Skeletal muscle cell (primary cell): ENCODE measurements at regions not wholly inside any gene's neighbourhood (a gene's known extent, or its start where the extent isn't known, plus 50 kb on each side); places are given as distances from the start of the nearest gene placed in this dataset.
"Not testable (repeated sequence)": the region's sequence is repeated elsewhere in the genome, so short reads cannot be mapped to it uniquely, and the experiment has no call there.

Experiments used
- DNase-seq: peaks from one replicate; pipeline ENCODE4 v3.0.0-alpha.2; 2010; ENCODE audit warnings: low read depth
- H3K4me3 ChIP-seq: 2 replicates; pipeline ENCODE4 v1.5.1; 2011; ENCODE audit warnings: low read depth, mild to moderate bottlenecking, control low read depth, low read length, moderate library complexity

DNA sequence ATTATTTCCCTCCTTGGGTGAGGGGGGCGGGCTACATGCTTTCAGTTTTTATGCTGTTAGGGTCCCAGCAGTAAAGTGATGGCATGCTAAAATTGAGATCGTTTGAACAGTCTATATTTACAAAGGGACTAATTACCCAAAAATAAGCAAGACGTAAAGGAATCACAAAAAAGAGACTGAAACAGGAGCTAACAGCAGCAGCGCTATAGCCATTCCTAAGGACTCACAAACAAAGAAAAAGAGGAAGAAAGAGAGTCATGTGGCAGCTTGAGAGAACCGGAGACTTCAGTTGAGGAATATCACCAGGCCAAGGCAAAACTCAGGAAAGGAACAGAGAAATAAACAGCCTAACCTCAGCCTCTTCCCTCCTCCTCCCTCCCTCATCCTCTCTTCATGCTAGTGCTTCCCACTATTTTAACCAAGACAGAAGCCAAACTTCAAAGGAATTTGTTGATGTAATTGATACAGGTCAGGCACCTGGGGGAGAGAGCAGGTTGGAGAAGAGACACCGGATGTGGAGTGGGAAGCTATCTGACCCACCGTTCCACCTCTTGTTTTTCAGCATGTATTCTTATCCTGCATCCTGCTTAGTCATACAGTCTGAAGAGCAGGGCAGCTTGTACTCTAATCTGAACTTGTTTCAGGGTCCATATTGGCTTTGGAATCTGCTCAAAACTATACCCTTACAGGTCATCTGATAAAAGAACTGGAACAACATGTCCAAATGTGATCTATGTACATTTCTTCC lies 383.7 kb downstream of the NAF1 start:
- DNase-seq: no peak
- no peak overlapping the region for H3K4me3 ChIP-seq

DNA sequence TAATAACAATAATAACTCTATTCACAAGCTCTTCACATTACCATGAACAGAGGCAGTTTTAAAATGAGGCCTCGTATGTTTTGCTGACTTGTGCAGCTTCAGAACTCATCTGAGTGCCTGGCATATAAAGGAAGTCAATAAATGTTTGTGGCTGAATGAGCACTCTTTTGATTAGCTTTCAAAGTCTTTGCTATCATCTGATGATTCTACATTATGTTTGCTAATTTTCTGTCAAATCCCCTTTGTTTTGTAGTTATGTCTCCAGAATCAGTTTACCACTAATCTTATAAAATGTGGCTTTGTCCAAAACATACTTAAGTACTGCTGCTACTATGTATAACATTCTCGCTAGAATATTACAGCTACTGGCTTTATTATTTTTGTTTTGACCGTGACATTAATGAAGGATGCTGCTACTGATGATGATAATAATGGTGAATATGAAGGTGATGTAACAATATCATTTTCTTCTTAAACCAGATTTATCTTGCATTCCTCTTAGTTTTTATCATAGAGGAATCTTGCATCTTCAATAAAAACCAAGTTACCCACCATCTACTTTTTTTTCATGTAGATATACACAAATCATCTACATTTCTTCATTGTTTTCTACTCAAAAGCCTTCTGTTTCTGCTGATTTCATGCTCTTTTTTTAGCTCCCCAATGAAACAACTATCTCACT lies 384.5 kb downstream of the NAF1 start:
- H3K4me3 ChIP-seq: no peak overlapping the region
- DNase-seq: no peak

DNA sequence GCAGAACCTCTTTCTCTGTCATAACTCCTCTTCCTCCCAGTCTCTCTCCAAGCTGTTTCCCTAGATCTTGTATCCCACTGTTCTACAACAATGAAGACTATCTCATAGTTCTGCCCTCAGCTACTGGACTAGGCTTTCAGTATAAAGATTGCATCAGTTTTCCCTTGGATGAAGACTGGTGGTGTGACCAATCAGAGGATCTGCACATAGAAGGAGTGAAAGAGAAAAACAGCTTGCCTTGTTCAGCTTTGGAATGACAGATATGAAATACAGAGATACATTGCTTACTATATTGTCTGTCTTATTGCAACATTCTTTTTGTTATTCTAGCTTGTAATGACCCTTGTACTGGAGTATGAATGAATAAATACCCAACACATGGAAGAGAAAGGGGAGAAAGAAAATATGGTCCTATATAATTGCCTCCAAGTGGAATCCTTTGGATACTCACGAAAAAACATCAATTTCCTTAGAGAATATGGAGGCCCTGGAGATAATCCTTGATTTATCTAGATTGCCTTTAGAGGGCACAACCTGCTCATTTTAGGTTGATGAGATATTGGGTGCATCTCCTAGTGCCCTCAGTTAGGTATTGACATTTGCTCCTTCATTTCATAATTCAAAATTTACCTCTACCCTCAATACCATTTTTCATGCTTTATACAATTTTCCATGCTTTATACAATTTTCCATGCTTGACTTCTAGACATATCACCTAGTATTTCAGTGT lies 395.8 kb downstream of the NAF1 start:
- no peak overlapping the region for H3K4me3 ChIP-seq
- DNase-seq: no peak

DNA sequence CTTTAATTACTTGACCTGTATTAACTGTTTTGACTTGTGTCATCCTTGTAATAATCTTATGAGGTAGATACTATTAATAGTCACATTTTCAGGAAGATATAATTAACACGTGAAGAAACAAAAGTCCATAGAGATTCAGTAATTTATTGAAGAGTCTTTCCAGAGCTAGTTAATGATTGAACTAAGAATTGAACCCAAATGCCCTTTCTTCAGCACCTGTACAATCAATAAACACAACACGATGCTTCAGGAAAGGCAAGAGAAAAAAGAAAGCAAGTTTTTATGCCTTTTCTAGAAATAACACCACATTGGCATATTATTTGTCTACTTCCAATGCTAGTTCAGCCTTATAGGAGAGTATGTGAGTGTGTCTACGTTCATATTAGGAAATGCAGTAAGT lies 399.6 kb downstream of the NAF1 start:
- H3K4me3 ChIP-seq: no peak overlapping the region
- no peak for DNase-seq

DNA sequence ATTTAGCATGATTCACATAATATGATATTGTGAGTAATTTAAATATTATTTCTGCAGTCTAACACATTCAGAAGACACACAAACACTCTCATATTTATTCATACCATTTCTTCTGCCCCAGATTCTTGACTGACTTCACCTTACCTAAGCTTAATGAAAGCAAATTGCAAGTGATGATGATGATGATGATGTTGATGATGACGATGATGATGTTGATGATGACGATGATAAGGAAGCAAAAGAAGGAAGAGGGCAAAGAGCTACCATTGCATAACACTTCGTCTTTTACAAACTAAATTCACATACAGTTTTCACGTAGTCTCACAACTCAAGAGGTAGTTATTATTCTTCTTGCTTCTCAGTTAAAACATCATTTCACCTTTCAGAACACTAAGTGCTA lies 404.7 kb downstream of the NAF1 start:
- H3K4me3 ChIP-seq: no peak overlapping the region
- DNase-seq: no peak

DNA sequence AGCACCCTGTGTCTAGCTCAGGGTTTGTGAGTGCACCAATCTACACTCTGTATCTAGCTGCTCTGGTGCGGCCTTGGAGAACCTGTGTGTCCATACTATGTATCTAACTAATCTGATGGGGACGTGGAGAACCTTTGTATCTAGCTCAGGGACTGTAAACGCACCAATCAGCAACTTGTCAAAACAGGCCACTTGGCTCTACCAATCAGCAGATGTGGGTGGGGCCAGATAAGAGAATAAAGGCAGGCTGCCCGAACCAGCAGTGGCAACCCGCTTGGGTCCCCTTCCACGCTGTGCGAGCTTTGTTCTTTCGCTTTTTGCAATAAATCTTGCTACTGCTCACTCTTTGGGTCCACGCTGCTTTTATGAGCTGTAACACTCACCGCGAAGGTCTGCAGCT lies 426.5 kb downstream of the NAF1 start:
- not testable (repeated sequence) for H3K4me3 ChIP-seq, DNase-seq

DNA sequence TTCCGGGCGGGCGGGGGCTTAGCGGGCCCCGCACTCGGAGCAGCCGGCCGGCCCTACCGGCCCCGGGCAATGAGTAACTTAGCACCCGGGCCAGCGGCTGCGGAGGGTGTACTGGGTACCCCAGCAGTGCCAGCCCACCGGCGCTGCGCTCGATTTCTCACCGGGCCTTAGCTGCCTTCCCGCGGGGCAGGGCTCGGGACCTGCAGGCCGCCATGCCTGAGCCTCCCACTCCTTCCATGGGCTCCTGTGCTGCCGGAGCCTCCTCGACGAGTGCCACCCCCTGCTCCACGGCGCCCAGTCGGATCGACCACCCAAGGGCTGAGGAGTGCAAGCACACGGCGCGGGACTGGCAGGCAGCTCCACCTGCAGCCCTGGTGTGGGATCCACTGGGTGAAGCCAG lies 427.1 kb downstream of the NAF1 start:
- not testable (repeated sequence) for DNase-seq, H3K4me3 ChIP-seq

DNA sequence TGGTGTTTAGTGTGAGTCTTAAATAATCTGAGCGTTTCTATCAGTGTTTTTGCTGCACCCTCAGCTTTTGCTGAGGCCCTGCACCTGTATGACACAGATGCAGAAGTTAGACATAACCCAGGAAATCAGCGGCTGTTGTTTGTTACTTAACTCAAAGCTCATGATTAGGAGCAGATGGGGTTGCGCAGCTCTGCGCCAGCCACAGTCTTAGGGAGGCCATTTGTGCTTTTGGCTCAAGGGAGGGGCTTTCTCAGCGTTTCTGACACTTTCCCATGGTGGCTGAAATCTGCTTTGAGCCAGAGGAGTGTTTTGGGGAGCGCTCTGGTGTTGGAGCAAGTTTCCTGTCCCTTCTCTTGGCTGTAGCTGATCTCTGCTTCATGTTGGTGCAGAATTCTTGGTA lies 433.8 kb downstream of the NAF1 start:
- DNase-seq: no peak
- no peak overlapping the region for H3K4me3 ChIP-seq

DNA sequence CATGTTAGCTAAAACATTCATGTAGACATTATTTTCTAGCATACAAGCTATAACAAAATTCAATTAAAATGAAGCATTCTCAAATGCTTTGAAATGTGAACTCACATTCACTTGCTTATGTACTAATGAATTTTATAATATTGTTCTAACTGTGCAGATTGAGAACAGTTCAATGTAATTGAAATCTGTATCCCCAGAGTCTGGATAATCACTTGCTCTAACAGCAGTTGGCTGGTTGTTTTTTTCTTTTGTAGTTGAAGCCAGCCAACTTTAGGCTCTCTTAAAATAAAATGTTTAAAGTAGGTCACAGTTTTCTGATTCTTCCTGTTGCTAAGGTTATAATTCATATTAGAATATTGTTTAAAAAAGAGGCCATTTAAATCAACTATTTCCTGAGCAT lies 438.9 kb downstream of the NAF1 start:
- no peak overlapping the region for H3K4me3 ChIP-seq
- no peak for DNase-seq

DNA sequence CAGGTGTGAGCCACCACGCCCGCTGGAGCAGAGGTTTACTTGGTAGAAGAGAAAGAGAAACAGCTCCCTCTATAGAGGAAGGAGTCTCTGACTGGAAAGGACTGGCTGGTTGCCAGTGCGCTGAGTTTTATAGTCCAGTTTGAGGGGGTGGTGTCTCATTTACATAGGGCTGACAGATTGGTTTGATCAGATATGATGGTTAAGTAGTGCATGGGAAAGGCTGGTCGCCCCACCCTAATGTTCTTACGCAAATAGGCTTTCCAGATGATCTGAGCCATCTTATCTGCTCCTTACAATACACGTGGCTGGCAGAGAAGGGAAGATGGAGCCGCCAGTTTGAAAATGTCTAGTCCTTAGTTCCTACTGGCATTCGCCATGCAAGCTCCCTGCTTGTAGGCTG lies 439.5 kb downstream of the NAF1 start:
- no peak overlapping the region for H3K4me3 ChIP-seq
- no peak for DNase-seq

DNA sequence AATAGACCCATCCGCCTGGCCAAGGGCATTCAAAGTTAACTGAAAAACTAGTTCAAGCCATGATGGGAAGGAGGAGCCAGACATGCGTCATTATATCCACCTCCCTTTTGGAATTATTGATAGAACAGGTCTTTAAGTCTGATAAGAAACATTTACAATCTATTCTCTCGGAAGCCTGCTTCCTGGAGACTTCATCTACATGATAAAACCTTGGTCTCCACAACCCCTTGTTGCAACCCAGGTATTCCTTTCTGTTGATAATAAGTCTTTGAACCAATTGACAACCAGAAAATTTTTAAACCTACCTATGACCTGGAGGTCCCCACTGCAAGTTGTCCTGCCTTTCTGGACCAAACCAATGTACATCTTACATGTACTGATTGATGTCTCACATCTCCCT lies 451.3 kb downstream of the NAF1 start:
- no peak overlapping the region for H3K4me3 ChIP-seq
- no peak for DNase-seq

DNA sequence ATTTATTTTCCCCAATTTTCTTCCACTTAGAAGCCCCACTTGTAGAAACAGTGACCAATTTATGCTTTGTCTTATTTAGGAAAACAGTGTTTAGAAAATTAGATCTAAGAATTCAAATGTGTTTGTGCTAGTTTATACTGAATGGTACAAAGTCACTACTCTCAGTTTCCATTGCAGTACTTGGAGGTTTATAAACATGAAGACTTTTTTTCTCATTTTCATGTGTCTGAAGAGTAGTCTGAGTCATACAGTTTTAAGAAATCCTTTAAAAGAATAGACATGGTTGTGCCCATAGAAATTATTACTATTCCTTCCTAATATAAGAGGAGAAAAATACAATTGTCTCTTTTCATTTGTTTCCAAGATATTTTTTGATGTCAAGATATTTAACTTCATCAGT lies 458.7 kb downstream of the NAF1 start:
- H3K4me3 ChIP-seq: no peak overlapping the region
- DNase-seq: no peak

DNA sequence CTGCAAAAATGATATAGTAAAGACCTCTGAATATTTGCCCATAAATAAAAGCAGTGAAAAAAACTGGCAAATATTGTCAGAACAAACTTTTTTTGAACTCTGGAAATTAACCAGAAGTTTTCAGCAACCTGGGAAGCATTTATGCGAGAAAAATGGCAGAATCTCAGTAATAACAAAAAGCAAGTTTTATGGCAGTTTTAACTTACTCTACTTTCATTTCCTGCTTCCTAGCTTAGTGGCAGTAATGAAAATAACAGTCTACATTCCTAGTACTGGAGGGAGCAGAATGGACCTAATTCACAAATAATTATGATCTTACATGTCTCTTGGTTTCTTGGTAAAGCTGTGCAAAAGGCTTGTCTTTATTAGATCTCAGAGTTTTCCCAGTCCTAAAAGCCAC lies 460.1 kb downstream of the NAF1 start:
- no peak for DNase-seq
- H3K4me3 ChIP-seq: no peak overlapping the region

DNA sequence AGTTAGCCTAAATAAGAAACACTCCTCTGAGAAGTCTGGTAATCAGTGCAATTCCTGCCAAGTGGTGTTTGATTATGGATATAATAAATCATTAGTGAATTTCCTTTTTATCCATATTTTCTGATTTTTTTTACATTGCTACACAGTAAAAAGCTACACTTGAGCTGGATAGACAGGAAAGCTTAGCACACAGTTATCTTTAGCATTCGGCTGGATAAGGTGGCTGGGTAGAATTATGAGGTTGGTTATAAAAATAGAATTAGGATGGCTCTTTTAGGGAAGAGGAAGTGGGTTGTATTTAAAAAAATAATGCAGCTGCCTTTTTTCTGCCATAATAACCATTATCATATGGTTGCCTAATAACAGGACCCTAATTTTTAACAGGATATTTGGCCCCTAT lies 460.6 kb downstream of the NAF1 start:
- no peak overlapping the region for H3K4me3 ChIP-seq
- no peak for DNase-seq

DNA sequence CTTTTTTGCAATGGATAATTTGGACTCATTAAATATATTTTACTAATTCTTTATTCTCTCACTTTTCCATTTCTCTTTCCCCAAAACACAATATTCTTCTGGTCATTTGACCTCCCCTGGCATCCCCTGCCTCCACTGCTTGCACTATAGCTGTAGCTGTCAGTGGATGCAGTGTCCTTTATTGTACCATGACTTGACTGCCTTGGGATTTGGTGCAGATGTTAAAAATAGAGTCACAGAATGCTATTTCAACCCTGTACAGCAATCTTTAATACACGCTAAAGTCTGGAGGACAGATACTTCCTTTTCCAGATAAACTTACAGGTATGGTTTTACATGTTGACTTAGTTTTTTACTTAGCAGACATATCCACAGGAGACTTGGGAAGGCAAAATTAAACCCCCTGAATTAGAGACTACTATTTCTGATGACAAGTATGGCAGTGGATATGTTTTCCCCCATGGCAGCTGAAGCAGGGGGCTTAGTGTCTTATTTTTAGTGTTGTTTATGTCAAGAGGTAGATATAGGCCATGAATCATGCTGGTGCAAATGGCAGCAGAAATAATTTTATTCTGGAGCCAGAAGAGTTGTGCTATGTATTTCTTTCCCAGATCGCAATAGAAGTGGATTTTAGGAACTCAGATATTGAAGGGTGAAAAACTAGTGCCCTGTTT lies 461.4 kb downstream of the NAF1 start:
- H3K4me3 ChIP-seq: no peak overlapping the region
- no peak for DNase-seq

DNA sequence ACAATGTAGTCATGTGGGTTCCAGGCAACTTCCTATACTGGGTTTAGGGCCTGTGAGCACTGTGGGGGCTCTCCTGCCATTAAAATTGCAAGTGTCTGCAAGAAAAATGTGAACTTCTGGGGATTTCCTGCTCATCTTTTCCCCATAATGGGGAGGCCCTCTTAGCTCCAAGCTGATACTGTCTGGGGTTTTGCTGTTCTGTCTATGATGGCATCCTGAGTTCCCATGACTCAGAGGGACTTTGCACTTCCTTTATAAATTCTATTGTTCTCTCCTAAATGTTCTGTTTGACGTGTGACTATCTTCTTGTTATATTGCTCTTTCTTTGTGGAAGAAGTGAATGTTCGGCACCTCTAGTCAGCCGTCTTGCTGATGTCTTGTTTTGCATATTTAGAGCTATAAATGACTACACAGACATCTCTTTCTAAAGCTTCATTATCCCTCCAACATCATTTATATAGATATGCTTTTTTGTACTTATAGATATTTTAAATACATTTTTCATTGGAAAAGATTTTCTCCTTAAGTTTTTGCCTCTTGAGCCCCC lies 465.8 kb downstream of the NAF1 start:
- no peak overlapping the region for H3K4me3 ChIP-seq
- DNase-seq: no peak

DNA sequence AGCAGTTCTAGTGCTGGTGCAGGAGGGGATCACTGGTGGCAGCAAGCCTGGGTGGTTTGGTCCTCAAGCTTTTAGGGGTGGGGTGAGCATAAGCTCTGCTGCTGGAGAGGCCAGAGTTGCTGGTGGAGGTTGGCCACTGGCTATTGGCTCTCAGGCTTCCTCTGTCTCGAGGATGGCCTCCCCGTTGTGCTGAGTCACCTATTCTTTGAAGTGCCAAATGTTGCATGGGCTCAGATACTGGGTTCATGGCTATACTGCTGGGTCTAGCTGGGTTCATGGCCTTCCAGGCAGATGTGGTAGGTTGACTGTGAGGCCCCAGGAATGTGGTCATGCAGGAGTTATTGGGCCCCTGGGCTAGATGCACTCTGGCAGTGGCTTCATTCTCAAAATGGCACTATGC lies 466.3 kb downstream of the NAF1 start:
- no peak overlapping the region for H3K4me3 ChIP-seq
- DNase-seq: no peak

DNA sequence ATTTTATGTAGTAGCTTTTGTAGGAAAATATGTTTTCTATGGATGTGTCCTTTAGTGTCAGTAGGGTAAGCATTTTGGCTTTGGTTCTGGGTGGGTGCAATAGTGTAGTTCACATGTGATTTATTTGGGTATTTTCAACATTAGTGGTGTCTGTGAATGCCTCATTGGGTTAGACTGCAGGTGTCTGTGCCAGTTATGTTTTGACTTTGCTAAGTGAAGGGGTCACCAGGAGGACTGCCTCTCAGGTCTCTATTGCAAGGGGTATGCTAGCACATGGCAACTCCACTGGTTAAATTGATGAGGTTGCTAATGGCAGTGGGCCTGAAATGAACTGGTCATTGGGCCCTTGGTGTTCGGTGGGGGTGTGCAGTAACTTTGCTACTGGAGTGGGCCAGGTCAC lies 467.1 kb downstream of the NAF1 start:
- no peak for DNase-seq

DNA sequence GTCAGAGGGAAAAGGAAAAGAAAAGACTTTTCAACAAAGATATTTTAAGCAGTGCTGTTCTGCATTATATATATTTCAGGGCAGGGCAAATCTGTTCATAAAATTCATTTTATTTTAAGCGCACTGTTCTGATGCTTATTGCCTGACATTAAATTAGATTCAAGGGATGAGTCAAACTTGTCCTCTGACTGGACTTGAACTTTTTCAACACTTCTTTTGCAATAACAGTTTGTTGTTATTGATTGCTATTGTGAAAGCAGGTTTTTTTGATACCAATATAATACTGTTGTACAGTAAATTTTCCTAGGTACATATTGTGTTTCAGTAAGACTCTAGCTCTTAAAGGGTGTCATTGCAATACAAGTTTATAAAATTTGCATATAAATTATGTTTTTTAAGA lies 481.3 kb downstream of the NAF1 start:
- no peak overlapping the region for H3K4me3 ChIP-seq

More for the DNA sequence above, 467.1 kb downstream of the NAF1 start:
- H3K4me3 ChIP-seq: no peak overlapping the region

DNA sequence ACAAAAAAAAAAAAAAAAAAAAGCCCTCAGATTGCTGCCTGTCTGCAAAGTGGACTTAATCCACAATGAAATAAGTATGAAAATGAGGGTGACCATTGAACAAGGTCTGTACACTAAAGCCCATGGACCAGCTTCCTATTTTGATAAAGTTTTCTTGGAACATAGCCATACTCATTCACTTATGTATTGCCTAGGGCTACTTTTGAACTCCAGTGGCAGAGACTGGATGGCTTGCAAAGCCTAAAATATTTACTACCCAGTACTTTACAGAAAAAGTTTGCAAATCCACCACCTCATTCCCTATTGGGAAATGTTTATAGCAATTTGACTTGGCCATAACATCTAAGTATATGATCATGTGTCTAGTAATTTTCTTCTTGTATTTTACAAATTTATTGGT lies 481.7 kb downstream of the NAF1 start:
- DNase-seq: no peak
- H3K4me3 ChIP-seq: no peak overlapping the region

More for the DNA sequence above, 481.3 kb downstream of the NAF1 start:
- no peak for DNase-seq
